DND-41 (cell line): ENCODE measurements at regions not wholly inside any gene's neighbourhood (a gene's known extent, or its start where the extent isn't known, plus 50 kb on each side); places are given as distances from the start of the nearest gene placed in this dataset.

Experiments used
- ATAC-seq: fragments of 200-7000 bp; cut with Tn5 transposase; 3 replicates; pipeline ENCODE4 v1.9.1; 2021; ENCODE audit warnings: low read depth; ENCODE audit not compliant: insufficient read depth
- DNase-seq: peaks from one replicate; pipeline ENCODE4 v3.0.0-alpha.2; 2020
- H2AFZ ChIP-seq: 2 replicates; pipeline ENCODE4 v1.6.0; 2012; ENCODE audit warnings: low read depth, low read length
- H3K27ac ChIP-seq: 2 replicates; pipeline ENCODE4 v1.5.1; 2012; ENCODE audit warnings: low read length, inconsistent platforms
- H3K27me3 ChIP-seq: fragments of 200-600 bp; sonication (generic); 2 replicates; pipeline ENCODE4 v1.6.0; 2012; ENCODE audit warnings: low read length, mild to moderate bottlenecking, inconsistent platforms; ENCODE audit not compliant: insufficient read depth, poor library complexity
- H3K36me3 ChIP-seq: 2 replicates; pipeline ENCODE4 v1.5.1; 2012; ENCODE audit warnings: low read length, inconsistent platforms; ENCODE audit not compliant: insufficient read depth
- H3K4me1 ChIP-seq: 2 replicates; pipeline ENCODE4 v1.5.1; 2012; ENCODE audit warnings: mild to moderate bottlenecking, low read length; ENCODE audit not compliant: insufficient read depth
- H3K4me2 ChIP-seq: 2 replicates; pipeline ENCODE4 v1.6.0; 2012; ENCODE audit warnings: mild to moderate bottlenecking, moderate library complexity, low read length, inconsistent platforms; ENCODE audit not compliant: insufficient read depth
- H3K4me3 ChIP-seq, 2 experiments: fragments of 200-600 bp in 1 of 2; shearing (Covaris generic) in 1 of 2; 2 replicates each; pipeline ENCODE4 v1.5.1; 2012 to 2016; ENCODE audit warnings: inconsistent platforms in 2 of 2, low read length in 2 of 2, mild to moderate bottlenecking in 2 of 2, low read depth in 1 of 2, moderate library complexity in 1 of 2
- H3K79me2 ChIP-seq: 2 replicates; pipeline ENCODE4 v1.6.0; 2012; ENCODE audit warnings: low read length, inconsistent platforms; ENCODE audit not compliant: insufficient read depth
- H3K9ac ChIP-seq: 2 replicates; pipeline ENCODE4 v1.6.0; 2012; ENCODE audit warnings: low read depth, mild to moderate bottlenecking, inconsistent platforms, low read length, moderate library complexity
- H3K9me3 ChIP-seq: 2 replicates; pipeline ENCODE4 v1.5.1; 2012; ENCODE audit warnings: low read length, moderate library complexity, mild to moderate bottlenecking, inconsistent platforms; ENCODE audit not compliant: insufficient read depth, severe bottlenecking
- H4K20me1 ChIP-seq: 2 replicates; pipeline ENCODE4 v1.6.0; 2012; ENCODE audit warnings: low read length; ENCODE audit not compliant: insufficient read depth
- CTCF ChIP-seq: IDR thresholded peaks from 2 replicates; pipeline ENCODE4 v1.5.1; 2012; ENCODE audit warnings: borderline replicate concordance, low read length, moderate library complexity, mild to moderate bottlenecking; ENCODE audit not compliant: poor library complexity, severe bottlenecking; ENCODE audit errors: extremely low read depth
- EZH2 ChIP-seq: IDR thresholded peaks from 3 replicates; pipeline ENCODE4 v1.6.1; 2012; ENCODE audit warnings: borderline replicate concordance, low read depth, mild to moderate bottlenecking, moderate library complexity, low read length, inconsistent platforms; ENCODE audit not compliant: severe bottlenecking

GRCh38 chr13:32949820-32950219 lies 66.4 kb upstream of the KL start:
- H3K36me3 ChIP-seq: no peaks in the 10 kb centered on the region
- TF ChIP-seq EZH2 (no peak), CTCF (no peak)
- H3K27me3 ChIP-seq: no peaks in the 10 kb centered on the region
- no peaks in the 10 kb centered on the region for H4K20me1 ChIP-seq
- no peak overlapping the region for H3K4me2 ChIP-seq
- no peak overlapping the region for H2AFZ ChIP-seq
- no peaks in the 10 kb centered on the region for H3K79me2 ChIP-seq
- H3K4me1 ChIP-seq: no peaks in the 10 kb centered on the region
- ATAC-seq (no peak), DNase-seq (no peak)
- no peaks in the 10 kb centered on the region for H3K9me3 ChIP-seq
- H3K4me3 ChIP-seq: no peak overlapping the region
- H3K27ac ChIP-seq: no peak overlapping the region
- H3K9ac ChIP-seq: no peak overlapping the region

- no peak overlapping the region for H3K4me3 ChIP-seq
- TF ChIP-seq CTCF (no peak), EZH2 (no peak)
- H3K4me1 ChIP-seq: no peaks in the 10 kb centered on the region
- DNase-seq: no peak
- no peaks in the 10 kb centered on the region for H3K9me3 ChIP-seq
- H4K20me1 ChIP-seq: no peaks in the 10 kb centered on the region
- no peaks in the 10 kb centered on the region for H3K27me3 ChIP-seq
- H3K9ac ChIP-seq: no peak overlapping the region
- H3K79me2 ChIP-seq: no peaks in the 10 kb centered on the region
- H3K36me3 ChIP-seq: no peaks in the 10 kb centered on the region
- no peak overlapping the region for H3K4me2 ChIP-seq
- no peak overlapping the region for H2AFZ ChIP-seq
- H3K27ac ChIP-seq: no peak overlapping the region
- ATAC-seq: no peak
Measured at GRCh38 chr13:32951580-32951979, 64.6 kb upstream of the KL start.

GRCh38 chr13:32955881-32956594 lies 60.2 kb upstream of the KL start:
- no peaks in the 10 kb centered on the region for H3K27me3 ChIP-seq
- H3K4me3 ChIP-seq: no peak overlapping the region
- no peaks in the 10 kb centered on the region for H4K20me1 ChIP-seq
- TF ChIP-seq CTCF (no peak), EZH2 (no peak)
- H3K27ac ChIP-seq: no peak overlapping the region
- no peaks in the 10 kb centered on the region for H3K79me2 ChIP-seq
- no peak overlapping the region for H2AFZ ChIP-seq
- DNase-seq: no peak
- ATAC-seq: no peak
- no peaks in the 10 kb centered on the region for H3K4me1 ChIP-seq
- H3K9ac ChIP-seq: no peak overlapping the region
- no peaks in the 10 kb centered on the region for H3K36me3 ChIP-seq
- no peaks in the 10 kb centered on the region for H3K9me3 ChIP-seq
- no peak overlapping the region for H3K4me2 ChIP-seq
